HCT116 (cell line): ENCODE measurements at regions not wholly inside any gene's neighbourhood (a gene's known extent, or its start where the extent isn't known, plus 50 kb on each side); places are given as distances from the start of the nearest gene placed in this dataset.

Source experiments
- ATAC-seq: fragments of 200-7000 bp; cut with Tn5 transposase; 2 replicates; pipeline ENCODE4 v1.9.1; 2020; ENCODE audit warnings: mild to moderate bottlenecking, moderate library complexity
- BruUV-seq: library from RNA; stranded (reverse); fragments of 400-500 nt; replicated peaks from 2 replicates; lab custom pipeline; 2021; lab: Mats Ljungman, UMichigan
- CTCF ChIA-PET: fragments of 300-600 bp; sonication (Branson Sonifier 250); formaldehyde crosslinking; loops from one replicate; lab custom pipeline; 2021; ENCODE audit warnings: antibody characterized with exemption; lab: Charles Lee
- POLR2A ChIA-PET: fragments of 300-600, 350-600 bp; sonication (Branson Sonifier 250); formaldehyde crosslinking; loops from one replicate; lab custom pipeline; 2021; ENCODE audit warnings: antibody characterized with exemption; lab: Charles Lee
- RAD21 ChIA-PET, 2 experiments: fragments of 300-600 bp; sonication (Branson Sonifier 250); formaldehyde crosslinking; loops; one replicate each; lab custom pipeline; 2023; ENCODE audit warnings: low total read pairs in 2 of 2; ENCODE audit not compliant: uncharacterized antibody in 2 of 2, unreplicated experiment in 2 of 2, low non-redundant PET in 1 of 2; lab: Charles Lee
- DNase-seq: peaks from one replicate; pipeline ENCODE4 v3.0.0-alpha.2; 2010; ENCODE audit warnings: low read depth, low spot score
- H2AFZ ChIP-seq: fragments of 200-600 bp; shearing (Covaris generic), sonication (generic); 2 replicates; pipeline ENCODE4 v1.6.1; 2017; ENCODE audit warnings: low read depth, mixed run types, mixed read lengths, antibody characterized with exemption, low read length; ENCODE audit not compliant: poor library complexity, severe bottlenecking
- H3K27ac ChIP-seq: 2 replicates; pipeline ENCODE4 v1.5.1; 2012; ENCODE audit warnings: low read depth, low read length
- H3K27me3 ChIP-seq: fragments of 200-600 bp; sonication (generic); 2 replicates; pipeline ENCODE4 v1.6.1; 2016; ENCODE audit warnings: mixed run types, low read length, mixed read lengths; ENCODE audit not compliant: insufficient read depth
- H3K36me3 ChIP-seq, 2 experiments: fragments of 200-500 bp in 1 of 2; fragments of 200-600 bp in 1 of 2; sonication (Bioruptor generic) in 1 of 2; sonication (generic) in 1 of 2; 2 replicates each; pipeline versions ENCODE4 v1.5.1 to v1.6.1; 2014 to 2016; ENCODE audit warnings: low read length in 2 of 2, inconsistent platforms in 1 of 2, mixed read lengths in 1 of 2, mixed run types in 1 of 2; ENCODE audit not compliant: insufficient read depth in 2 of 2, control insufficient read depth in 1 of 2
- H3K4me1 ChIP-seq, 2 experiments: fragments of 200-600 bp in 1 of 2; sonication (generic) in 1 of 2; 2 replicates each; pipeline versions ENCODE4 v1.5.1 to v1.6.1; 2012 to 2017; ENCODE audit warnings: low read length in 2 of 2, inconsistent platforms in 1 of 2, mild to moderate bottlenecking in 1 of 2, mixed read lengths in 1 of 2, mixed run types in 1 of 2, moderate library complexity in 1 of 2; ENCODE audit not compliant: insufficient read depth in 2 of 2, control insufficient read depth in 1 of 2
- H3K4me2 ChIP-seq: fragments of 200-600 bp; sonication (generic); 2 replicates; pipeline ENCODE4 v1.6.1; 2017; ENCODE audit warnings: mixed run types, low read length, mixed read lengths
- H3K4me3 ChIP-seq, 2 experiments: fragments of 200-600 bp in 1 of 2; sonication (generic) in 1 of 2; replicated peaks in 1 of 2; 2 replicates each; pipeline ENCODE4 v1.5.1; 2011 to 2016; ENCODE audit warnings: low read length in 2 of 2, control low read depth in 1 of 2, low read depth in 1 of 2, mild to moderate bottlenecking in 1 of 2, mixed read lengths in 1 of 2, mixed run types in 1 of 2
- H3K79me2 ChIP-seq: fragments of 200-600 bp; sonication (generic); 2 replicates; pipeline ENCODE4 v1.6.1; 2017; ENCODE audit warnings: mild to moderate bottlenecking, mixed run types, low read length, moderate library complexity, mixed read lengths; ENCODE audit not compliant: insufficient read depth
- H3K9ac ChIP-seq: fragments of 200-600 bp; sonication (generic); 2 replicates; pipeline ENCODE4 v1.6.1; 2016; ENCODE audit warnings: low read length, mixed read lengths
- H3K9me2 ChIP-seq: fragments of 200-600 bp; sonication (generic), shearing (Covaris generic); 2 replicates; pipeline ENCODE4 v1.6.1; 2017; ENCODE audit warnings: mixed run types, mild to moderate bottlenecking, moderate library complexity; ENCODE audit not compliant: insufficient read depth
- H3K9me3 ChIP-seq, 2 experiments: fragments of 200-500 bp in 1 of 2; fragments of 200-600 bp in 1 of 2; sonication (Bioruptor generic) in 1 of 2; sonication (generic) in 1 of 2; 2 replicates each; pipeline ENCODE4 v1.6.1; 2014 to 2017; ENCODE audit warnings: low read length in 2 of 2, mixed read lengths in 2 of 2, inconsistent platforms in 1 of 2, low read depth in 1 of 2, mild to moderate bottlenecking in 1 of 2, mixed run types in 1 of 2, moderate library complexity in 1 of 2; ENCODE audit not compliant: control insufficient read depth in 1 of 2, insufficient read depth in 1 of 2
- H4K20me1 ChIP-seq: fragments of 200-600 bp; sonication (generic), shearing (Covaris generic); 2 replicates; pipeline ENCODE4 v1.6.1; 2017; ENCODE audit warnings: mixed run types, mild to moderate bottlenecking, moderate library complexity; ENCODE audit not compliant: insufficient read depth
- CBX3 ChIP-seq: IDR thresholded peaks from 2 replicates; pipeline ENCODE4 v1.6.1; 2012; ENCODE audit warnings: low read depth
- EGR1 ChIP-seq: IDR thresholded peaks from 2 replicates; pipeline ENCODE4 v1.6.1; 2012; ENCODE audit warnings: low read depth
- EZH2 ChIP-seq: fragments of 200-600 bp; sonication (generic); IDR thresholded peaks from 2 replicates; pipeline ENCODE4 v1.6.1; 2017; ENCODE audit warnings: antibody characterized with exemption, mixed run types
- FOSL1 ChIP-seq: IDR thresholded peaks from 2 replicates; pipeline ENCODE4 v1.6.1; 2012; ENCODE audit warnings: low read depth
- JUND ChIP-seq: IDR thresholded peaks from 2 replicates; pipeline ENCODE4 v1.6.1; 2012
- POLR2A ChIP-seq: IDR thresholded peaks from 2 replicates; pipeline ENCODE4 v1.7.0; 2011; ENCODE audit warnings: borderline replicate concordance; ENCODE audit not compliant: insufficient read depth, insufficient read length; ENCODE audit errors: extremely low read depth
- POLR2AphosphoS5 ChIP-seq: IDR thresholded peaks from 2 replicates; pipeline ENCODE4 v1.6.1; 2011; ENCODE audit warnings: mild to moderate bottlenecking, low read depth, low read length, moderate library complexity
- RAD21 ChIP-seq: IDR thresholded peaks from 2 replicates; pipeline ENCODE4 v1.6.1; 2012; ENCODE audit warnings: low read depth, mild to moderate bottlenecking
- SIN3A ChIP-seq: IDR thresholded peaks from 2 replicates; pipeline ENCODE4 v1.6.1; 2012; ENCODE audit warnings: low read depth
- SP1 ChIP-seq: IDR thresholded peaks from 2 replicates; pipeline ENCODE4 v1.6.1; 2012; ENCODE audit warnings: low read depth
- SRF ChIP-seq: IDR thresholded peaks from 2 replicates; pipeline ENCODE4 v1.6.1; 2012; ENCODE audit warnings: low read depth
- TCF7L2 ChIP-seq: IDR thresholded peaks from 2 replicates; pipeline ENCODE4 v1.7.0; 2011; ENCODE audit warnings: borderline replicate concordance, inconsistent platforms; ENCODE audit not compliant: insufficient read depth, insufficient read length; ENCODE audit errors: extremely low read depth
- YY1 ChIP-seq: IDR thresholded peaks from 2 replicates; pipeline ENCODE4 v1.6.1; 2011; ENCODE audit warnings: low read length, low read depth, moderate library complexity, mild to moderate bottlenecking; ENCODE audit not compliant: insufficient replicate concordance; ENCODE audit errors: extremely low read depth
- ZFX ChIP-seq: fragments of 450-650 bp; IDR thresholded peaks from 2 replicates; pipeline ENCODE4 v1.6.1; 2017
- ZNF274 ChIP-seq: fragments of 200-500 bp; sonication (Bioruptor generic); IDR thresholded peaks from 2 replicates; pipeline ENCODE4 v1.6.1; 2014; ENCODE audit warnings: mild to moderate bottlenecking, low read depth, low read length, inconsistent platforms
- intact Hi-C: fragments of 100-400 bp; cut with micrococcal nuclease; formaldehyde crosslinking; loops from 2 replicates; pipeline ENCODE4 v1.10.0; 2022
- TF ChIP-seq, protein P1 (sequence below): IDR thresholded peaks from 2 replicates; pipeline ENCODE4 v1.6.1; 2012
- TF ChIP-seq, protein P2 (sequence below), 3 experiments: fragments of 200-600 bp in 1 of 3; sonication (generic) in 1 of 3; IDR thresholded peaks in 2 of 3; conservative IDR thresholded peaks in 1 of 3; 2 replicates each; pipeline ENCODE4 v1.5.1; 2012 to 2017; ENCODE audit warnings: low read depth in 2 of 3, low read length in 2 of 3, antibody characterized with exemption in 1 of 3, borderline replicate concordance in 1 of 3, control low read depth in 1 of 3, mild to moderate bottlenecking in 1 of 3, mixed read lengths in 1 of 3, mixed run types in 1 of 3, moderate library complexity in 1 of 3; ENCODE audit not compliant: insufficient read depth in 1 of 3
- TF ChIP-seq, protein P3 (sequence below): IDR thresholded peaks from 2 replicates; pipeline ENCODE4 v1.6.1; 2012; ENCODE audit warnings: low read depth

DNA sequence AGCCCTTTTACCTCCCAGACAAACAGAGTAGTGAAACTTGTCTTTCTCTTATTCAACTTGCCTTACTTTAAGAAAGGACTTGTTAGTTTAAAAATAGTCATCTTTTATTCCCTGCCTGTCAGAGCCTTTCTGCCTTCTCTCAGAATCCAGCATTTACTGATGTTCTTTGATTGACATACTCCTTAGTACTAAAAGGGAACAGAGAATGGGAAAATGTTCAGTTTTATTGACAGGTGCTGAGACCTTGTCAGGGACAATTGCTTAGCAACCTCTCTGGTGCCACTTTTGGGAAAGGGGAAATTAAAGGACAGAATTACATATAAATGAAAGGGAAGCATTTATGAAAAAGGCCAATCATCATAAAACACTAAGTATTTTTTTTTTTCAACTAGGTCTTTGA is 378.3 kb downstream of the PDCD6IP start:
- H3K79me2 ChIP-seq: no peaks in the 10 kb centered on the region
- BruUV-seq: no TSS peak
- H2AFZ ChIP-seq: no peak overlapping the region
- POLR2A ChIA-PET: no interaction called here
- no peaks in the 10 kb centered on the region for H3K9me3 ChIP-seq
- no peak overlapping the region for H3K4me2 ChIP-seq
- no peaks in the 10 kb centered on the region for H3K9me2 ChIP-seq
- H3K4me1 ChIP-seq: no peaks in the 10 kb centered on the region
- intact Hi-C loops: no loop called here
- RAD21 ChIA-PET: no interaction called here
- H3K9ac ChIP-seq: no peak overlapping the region
- H3K4me3 ChIP-seq: no peak overlapping the region
- no peaks in the 10 kb centered on the region; the same call in 1 of the 2 replicates for H4K20me1 ChIP-seq
- no peak for DNase-seq
- no peaks in the 10 kb centered on the region for H3K36me3 ChIP-seq
- H3K27ac ChIP-seq: no peak overlapping the region
- TF ChIP-seq YY1 (no peak), EGR1 (no peak)
- TF ChIP-seq, protein P1, sequence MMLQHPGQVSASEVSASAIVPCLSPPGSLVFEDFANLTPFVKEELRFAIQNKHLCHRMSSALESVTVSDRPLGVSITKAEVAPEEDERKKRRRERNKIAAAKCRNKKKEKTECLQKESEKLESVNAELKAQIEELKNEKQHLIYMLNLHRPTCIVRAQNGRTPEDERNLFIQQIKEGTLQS: no peak
- TF ChIP-seq, all 23 proteins: peak for 0
- H3K27me3 ChIP-seq: 0 out of 2 replicates have a peak, but pooled peaks cover 3% of the 10 kb centered on the region
- CTCF ChIA-PET: no interaction called here
- no peak for ATAC-seq

DNA sequence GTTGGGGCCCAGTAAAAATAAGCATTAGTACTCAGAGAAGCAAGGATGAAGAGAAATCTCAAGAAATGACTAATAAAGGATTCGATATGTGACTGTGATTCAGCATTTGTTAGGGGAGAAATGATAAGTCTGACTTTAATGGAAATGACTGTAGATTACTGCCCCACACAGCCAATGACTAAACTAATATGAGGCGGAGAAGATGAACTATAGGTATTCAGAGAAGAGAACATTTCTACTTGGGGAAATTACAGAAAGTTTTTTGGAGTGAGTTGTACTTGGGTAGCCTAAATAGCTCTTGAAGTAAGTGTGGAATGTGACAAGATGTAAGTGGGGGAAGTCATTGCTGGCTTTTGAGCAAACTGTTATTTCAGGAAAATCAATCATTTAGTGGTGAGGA is 380.0 kb downstream of the PDCD6IP start:
- ChIA-PET POLR2A (no interaction called here), RAD21 (no interaction called here), CTCF (no interaction called here)
- H4K20me1 ChIP-seq: no peaks in the 10 kb centered on the region; the same call in 1 of the 2 replicates
- DNase-seq (no peak), ATAC-seq (no peak)
- no peaks in the 10 kb centered on the region for H3K9me3 ChIP-seq
- no peak overlapping the region for H3K27ac ChIP-seq
- intact Hi-C loops: no loop called here
- H3K9me2 ChIP-seq: no peaks in the 10 kb centered on the region
- TF ChIP-seq RAD21: no peak
- no peak for TF ChIP-seq ZNF274
- no peak for TF ChIP-seq ZFX
- TF ChIP-seq TCF7L2: no peak
- TF ChIP-seq POLR2A: no peak
- TF ChIP-seq, protein P2, sequence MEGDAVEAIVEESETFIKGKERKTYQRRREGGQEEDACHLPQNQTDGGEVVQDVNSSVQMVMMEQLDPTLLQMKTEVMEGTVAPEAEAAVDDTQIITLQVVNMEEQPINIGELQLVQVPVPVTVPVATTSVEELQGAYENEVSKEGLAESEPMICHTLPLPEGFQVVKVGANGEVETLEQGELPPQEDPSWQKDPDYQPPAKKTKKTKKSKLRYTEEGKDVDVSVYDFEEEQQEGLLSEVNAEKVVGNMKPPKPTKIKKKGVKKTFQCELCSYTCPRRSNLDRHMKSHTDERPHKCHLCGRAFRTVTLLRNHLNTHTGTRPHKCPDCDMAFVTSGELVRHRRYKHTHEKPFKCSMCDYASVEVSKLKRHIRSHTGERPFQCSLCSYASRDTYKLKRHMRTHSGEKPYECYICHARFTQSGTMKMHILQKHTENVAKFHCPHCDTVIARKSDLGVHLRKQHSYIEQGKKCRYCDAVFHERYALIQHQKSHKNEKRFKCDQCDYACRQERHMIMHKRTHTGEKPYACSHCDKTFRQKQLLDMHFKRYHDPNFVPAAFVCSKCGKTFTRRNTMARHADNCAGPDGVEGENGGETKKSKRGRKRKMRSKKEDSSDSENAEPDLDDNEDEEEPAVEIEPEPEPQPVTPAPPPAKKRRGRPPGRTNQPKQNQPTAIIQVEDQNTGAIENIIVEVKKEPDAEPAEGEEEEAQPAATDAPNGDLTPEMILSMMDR (IDR thresholded peaks at IDR 0.05 in 2 of 3, conservative IDR thresholded peaks at IDR 0.05 in 1 of 3; ENCODE audit: borderline replicate concordance in 1 of 3, insufficient read depth in 1 of 3, low read depth in 2 of 3, low read length in 2 of 3): no peak
- TF ChIP-seq EZH2: no peak
- no peak for TF ChIP-seq YY1
- TF ChIP-seq SP1: no peak
- no peak for TF ChIP-seq FOSL1
- no peak for TF ChIP-seq SIN3A
- TF ChIP-seq SRF: no peak
- TF ChIP-seq JUND: no peak
- no peak for TF ChIP-seq POLR2AphosphoS5
- no peak for TF ChIP-seq EGR1
- TF ChIP-seq, protein P3, sequence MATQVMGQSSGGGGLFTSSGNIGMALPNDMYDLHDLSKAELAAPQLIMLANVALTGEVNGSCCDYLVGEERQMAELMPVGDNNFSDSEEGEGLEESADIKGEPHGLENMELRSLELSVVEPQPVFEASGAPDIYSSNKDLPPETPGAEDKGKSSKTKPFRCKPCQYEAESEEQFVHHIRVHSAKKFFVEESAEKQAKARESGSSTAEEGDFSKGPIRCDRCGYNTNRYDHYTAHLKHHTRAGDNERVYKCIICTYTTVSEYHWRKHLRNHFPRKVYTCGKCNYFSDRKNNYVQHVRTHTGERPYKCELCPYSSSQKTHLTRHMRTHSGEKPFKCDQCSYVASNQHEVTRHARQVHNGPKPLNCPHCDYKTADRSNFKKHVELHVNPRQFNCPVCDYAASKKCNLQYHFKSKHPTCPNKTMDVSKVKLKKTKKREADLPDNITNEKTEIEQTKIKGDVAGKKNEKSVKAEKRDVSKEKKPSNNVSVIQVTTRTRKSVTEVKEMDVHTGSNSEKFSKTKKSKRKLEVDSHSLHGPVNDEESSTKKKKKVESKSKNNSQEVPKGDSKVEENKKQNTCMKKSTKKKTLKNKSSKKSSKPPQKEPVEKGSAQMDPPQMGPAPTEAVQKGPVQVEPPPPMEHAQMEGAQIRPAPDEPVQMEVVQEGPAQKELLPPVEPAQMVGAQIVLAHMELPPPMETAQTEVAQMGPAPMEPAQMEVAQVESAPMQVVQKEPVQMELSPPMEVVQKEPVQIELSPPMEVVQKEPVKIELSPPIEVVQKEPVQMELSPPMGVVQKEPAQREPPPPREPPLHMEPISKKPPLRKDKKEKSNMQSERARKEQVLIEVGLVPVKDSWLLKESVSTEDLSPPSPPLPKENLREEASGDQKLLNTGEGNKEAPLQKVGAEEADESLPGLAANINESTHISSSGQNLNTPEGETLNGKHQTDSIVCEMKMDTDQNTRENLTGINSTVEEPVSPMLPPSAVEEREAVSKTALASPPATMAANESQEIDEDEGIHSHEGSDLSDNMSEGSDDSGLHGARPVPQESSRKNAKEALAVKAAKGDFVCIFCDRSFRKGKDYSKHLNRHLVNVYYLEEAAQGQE: no peak
- TF ChIP-seq CBX3: no peak
- no peak overlapping the region for H3K9ac ChIP-seq
- H2AFZ ChIP-seq: no peak overlapping the region
- BruUV-seq: no TSS peak
- H3K4me2 ChIP-seq: no peak overlapping the region
- peaks cover 11% of the 10 kb centered on the region; the same call in 1 of the 2 replicates for H3K27me3 ChIP-seq
- H3K79me2 ChIP-seq: no peaks in the 10 kb centered on the region
- H3K36me3 ChIP-seq: no peaks in the 10 kb centered on the region
- no peaks in the 10 kb centered on the region for H3K4me1 ChIP-seq
- no peak overlapping the region for H3K4me3 ChIP-seq
